ENCODE measurements at regions not wholly inside any gene's neighbourhood (a gene's known extent, or its start where the extent isn't known, plus 50 kb on each side); places are given as distances from the start of the nearest gene placed in this dataset.
A peak's percentile ranks its signal among the peaks of the same experiment; 100 is the strongest.

DNA sequence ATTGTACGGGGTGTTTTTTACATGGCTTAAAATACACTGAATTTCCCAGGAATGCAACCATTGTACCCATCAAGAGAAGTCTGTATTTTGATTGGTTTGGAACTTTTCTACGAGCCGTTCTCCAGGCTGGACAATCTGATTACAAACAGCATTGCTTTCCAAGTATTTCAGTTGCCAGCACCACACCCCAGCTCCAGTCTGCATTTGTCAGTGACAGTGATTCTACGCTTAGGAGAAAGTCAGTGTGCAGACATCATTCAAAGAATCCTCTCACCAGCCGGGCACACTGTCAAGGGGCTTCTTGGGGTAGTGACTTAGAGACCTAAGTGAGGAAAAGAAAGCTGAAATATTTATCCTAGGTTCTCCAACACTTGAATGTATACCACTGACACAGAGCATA lies 194.1 kb downstream of the ANAPC1 start:
- DNase-seq (ENCODE audit: low read depth) = no peak

DNA sequence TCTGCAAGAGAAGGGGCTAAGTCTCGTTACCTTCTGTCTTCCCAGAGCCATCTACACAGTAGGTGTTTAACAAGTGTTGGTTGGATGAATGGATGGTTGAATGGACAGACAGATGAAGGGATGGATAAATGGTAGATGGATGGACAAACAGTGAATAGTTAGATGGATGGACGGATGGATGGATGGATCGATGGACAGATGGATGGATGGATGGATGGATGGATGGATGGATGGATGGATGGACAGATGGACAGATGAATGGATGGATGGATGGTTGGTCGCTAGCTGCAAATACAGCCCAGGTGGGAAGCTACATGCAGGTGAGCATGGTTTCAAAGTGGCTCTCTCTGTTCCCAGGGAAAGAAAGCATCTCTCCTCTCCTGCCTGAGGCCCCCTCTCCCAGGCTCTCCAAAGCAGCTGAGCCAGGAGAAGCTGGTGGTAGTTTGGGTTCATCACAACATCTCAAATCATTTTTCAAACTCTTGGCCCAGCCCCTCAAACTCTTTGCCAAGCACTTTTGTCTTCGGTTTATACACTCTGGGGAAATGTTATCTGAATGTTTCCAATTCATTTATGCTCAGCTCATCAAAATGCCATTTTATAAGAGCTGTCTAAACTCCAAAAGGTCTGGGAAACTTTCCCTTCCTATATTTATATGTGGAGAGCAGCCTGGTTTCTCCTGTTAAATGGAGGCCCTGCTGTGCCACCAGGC lies 192.7 kb downstream of the ANAPC1 start:
- no peak for DNase-seq (ENCODE audit: low read depth)

DNA sequence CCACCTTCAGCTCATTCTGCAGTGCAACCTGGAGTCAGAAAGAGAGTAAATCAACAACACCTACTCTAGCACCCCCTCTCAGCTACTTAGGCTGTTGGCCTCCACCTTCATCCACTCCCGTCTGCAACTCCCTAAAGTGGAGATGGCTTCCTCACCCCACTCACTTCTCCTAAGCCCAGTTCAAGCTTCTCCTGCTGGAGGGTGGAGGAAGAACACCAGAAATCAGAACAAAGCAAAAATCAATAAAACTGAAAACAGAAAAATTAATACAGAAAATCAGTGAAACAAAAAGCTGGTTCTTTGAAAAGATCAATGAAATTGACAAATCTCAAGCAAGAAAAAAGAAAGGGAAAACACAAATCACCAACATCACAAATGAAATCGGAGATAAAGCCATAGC lies 191.7 kb downstream of the ANAPC1 start:
- DNase-seq (ENCODE audit: low read depth) = no peak

DNA sequence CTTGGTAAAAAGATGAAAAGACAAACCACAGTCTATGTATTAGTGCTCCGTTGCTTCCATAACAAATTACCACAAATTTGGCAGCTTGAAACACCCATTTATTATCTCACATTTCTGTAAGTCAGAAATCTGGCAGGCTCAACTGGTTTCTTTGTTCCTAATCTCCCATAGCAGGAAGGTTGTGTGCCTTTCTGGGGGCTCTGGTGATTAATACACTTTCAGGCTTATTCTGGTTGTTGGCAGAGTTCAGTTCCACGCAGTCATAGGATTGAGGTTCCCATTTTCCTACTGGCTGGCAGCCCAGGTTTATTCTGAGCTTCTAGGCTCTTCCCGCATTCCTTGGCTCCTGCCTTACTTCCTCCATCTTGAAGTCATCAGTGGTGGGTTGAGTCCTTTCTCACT lies 189.3 kb downstream of the ANAPC1 start:
- peak; percentile 91 for DNase-seq (ENCODE audit: low read depth)

DNA sequence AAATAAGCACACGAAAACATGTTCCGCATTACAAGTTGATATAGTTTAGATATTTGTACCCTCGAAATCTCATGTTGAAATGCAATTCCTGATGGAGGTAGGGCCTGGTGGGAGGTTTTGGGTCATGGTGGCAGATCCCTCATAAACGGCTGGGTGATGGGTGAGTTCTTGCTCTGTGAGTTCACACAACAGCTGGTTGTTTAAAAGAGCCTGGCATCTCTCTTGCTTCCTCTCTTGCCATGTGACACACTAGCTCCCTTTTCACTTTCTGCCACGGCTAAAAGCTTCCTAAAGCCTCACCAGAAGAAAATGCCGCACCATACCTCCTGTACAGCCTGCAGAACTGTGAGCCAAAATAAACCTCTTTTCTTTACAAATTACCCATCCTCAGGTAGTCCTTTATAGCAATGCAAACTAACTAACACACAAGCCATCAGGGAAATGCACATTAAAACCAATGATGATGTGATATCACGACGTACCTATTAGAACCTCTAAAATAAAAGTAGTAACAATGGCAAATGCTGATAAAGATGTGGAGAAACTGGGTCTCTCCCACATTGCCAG lies 188.5 kb downstream of the ANAPC1 start:
- DNase-seq (ENCODE audit: low read depth) = no peak

DNA sequence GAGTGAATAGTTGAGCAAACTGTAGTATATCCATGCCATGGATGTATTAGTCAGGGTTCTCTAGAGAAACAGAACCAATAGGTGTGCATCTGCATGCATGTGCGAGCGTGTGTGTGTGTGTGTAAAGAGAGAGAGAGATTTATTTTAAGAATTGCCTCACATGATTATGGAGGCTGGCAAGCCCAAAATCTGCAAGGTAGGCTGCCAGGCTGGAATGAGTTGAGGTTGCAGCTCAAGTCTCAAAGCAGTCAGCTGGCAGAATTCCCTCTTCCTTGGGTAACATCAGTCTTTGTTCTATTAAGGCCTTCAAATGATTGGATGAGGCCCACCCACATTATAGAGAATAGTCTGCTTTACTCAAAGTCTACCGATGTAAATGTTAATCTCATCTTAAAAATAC lies 187.8 kb downstream of the ANAPC1 start:
- DNase-seq (ENCODE audit: low read depth) = no peak

DNA sequence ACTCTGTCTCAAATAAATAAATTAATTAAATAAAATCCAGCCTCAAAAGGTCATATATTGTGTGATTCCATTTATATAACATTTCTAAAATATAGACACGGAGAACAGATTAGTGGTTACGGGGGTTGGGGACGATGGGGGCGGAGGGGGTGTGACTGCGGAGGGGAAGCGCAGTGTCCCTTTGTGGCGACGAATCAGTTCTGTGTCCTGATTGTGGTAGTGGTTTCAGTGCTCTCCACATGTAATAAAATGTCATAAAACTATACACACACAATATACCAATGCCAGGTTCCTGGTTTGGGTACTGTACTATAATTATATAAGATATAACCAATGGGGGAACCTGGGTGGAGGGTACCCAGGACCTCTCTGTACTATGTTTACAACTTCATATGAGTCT lies 186.4 kb downstream of the ANAPC1 start:
- no peak for DNase-seq (ENCODE audit: low read depth)

DNA sequence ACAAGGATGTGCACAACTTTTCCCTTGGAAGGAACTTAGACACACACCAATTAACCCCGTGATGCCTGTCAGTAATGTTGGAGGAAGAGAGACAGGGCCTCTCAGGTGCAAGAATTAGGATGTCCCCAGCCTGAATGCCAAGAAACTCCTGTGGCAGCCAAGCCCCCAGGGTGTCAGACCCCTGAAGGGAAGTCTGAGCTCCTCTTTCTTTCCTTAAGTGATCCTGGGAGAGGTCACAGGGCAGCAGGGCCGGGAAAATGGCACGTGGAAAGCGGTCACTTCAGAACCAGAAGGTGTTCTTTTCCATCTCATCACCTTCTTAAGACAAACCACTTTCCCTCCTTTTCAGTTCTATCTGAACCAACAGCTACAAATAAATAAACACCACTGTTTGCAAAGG lies 185.9 kb downstream of the ANAPC1 start:
- no peak for DNase-seq (ENCODE audit: low read depth)

DNA sequence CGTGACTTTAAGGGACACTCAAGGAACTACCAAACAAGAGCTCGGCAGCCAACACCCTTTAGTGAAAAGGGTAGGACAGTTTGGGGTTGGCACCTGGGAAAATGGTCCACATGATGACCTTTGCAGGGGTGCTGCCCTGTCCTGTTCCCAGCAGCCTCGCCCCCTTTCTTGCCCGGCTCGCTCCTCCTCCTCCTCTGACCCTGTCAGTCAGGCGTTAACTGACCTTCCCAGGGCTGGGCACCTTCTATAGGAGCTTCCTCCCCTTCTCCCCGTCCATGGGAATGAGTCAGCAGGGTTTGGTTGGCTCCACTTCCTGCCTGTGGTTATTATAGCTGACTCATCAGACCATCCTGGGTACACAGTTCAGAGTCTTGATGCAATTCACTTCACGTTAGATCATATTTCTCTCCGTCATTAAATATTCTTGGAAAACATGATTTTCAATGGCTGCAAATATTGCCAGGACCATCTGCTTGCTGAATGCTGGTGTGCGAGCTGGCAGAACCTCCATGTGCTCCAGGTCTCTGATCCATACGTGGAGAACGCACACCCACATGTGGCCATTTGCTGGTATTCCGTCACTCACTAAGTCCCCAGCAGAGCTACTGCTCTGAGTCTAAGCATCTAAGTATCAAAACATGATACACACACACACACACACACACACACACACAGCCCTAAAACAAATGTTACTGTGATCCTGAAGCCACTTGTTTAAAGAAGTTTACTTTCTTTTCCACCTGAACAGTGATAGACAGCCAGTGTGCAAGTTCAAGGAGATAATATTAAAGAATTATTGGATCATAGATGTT lies 185.0 kb downstream of the ANAPC1 start:
- peak; percentile 99 for DNase-seq (ENCODE audit: low read depth)

DNA sequence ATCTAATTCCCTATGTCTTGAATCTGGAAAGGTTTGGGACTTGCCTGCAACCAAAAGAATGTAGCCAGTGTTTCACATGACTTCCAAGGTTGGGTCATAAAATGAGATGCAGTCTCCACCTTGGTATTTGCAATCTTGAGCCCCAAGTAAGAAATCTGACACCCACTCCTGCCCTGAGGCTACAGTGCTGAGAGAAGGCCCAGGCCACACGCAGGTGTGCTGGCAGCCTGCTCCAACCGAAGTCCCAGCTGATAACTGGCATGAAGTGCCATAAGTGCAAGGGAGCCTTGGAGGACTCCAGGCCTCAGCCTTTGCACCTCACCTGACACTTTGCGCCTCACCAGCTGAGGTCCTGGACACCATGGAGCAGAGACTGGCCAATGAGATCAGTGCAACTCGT lies 182.7 kb downstream of the ANAPC1 start:
- peak; percentile 83 for DNase-seq (ENCODE audit: low read depth)

DNA sequence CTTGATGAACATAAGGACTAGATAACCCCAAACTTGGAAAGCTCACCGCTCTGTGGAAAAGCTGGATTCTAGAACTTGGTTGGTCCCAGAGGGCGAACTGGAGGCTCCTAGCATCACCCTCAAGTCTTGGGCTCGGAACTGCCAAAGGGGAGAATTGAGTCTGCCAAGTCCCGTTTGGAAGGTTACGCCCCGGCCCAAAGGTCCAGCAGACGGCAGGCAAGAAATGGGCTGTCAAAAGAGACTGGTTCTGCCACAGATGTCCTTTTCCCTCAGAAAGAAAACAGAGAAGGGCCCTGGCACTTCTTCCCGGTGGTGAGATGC lies 182.2 kb downstream of the ANAPC1 start:
- DNase-seq (ENCODE audit: low read depth) = no peak

DNA sequence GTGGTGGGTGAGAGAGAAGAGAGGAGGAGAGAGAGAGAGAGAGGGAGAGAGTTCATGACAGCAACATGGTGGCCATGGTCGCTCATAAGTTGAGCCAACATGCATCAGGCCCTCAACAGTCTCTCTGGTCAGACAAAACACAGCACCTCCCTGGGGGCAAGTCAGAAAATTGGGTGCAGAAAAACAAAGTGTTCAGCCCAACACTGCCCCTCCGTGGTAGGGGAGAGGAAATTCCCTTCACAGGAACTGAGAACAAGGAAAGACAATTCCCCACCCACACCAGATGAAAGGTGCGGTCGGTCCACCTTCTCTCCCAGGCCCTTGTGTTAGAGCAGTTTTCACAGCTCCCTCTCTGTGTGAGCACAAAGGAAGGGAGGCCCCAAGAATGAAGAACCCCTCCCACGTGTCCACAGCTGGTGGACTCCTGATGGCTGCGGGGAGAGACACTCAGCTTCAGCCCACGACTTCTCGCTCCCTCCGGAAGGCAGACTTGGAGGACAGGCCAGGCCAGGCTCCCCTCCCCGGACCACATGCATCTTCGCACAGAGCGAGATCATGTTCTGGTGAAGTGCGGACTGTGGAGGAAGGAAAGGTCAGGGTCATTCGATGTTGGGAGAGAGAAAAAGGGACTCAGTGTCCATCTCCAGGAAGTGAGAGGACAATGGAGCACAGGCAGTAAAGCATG lies 181.7 kb downstream of the ANAPC1 start:
- peak; percentile 55 for DNase-seq (ENCODE audit: low read depth)

DNA sequence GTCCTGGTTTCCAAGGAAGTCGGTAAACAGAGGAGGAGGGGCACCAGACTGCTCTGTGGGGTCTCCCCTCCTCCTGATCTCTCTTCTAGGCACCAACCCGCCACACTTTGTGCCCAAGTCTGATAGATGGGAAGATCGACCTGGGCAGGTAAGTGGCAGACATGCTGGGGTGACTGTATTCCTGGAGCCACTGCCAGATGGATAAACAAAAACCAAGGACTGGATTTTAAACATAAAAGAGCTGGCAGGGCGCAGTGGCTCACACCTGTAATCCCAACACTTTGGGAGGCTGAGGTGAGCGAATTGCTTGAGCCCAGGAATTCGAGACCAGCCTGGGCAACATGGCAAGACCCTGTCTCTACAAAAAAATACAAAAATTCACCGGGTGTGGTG lies 181.2 kb downstream of the ANAPC1 start:
- DNase-seq (ENCODE audit: low read depth) = no peak

DNA sequence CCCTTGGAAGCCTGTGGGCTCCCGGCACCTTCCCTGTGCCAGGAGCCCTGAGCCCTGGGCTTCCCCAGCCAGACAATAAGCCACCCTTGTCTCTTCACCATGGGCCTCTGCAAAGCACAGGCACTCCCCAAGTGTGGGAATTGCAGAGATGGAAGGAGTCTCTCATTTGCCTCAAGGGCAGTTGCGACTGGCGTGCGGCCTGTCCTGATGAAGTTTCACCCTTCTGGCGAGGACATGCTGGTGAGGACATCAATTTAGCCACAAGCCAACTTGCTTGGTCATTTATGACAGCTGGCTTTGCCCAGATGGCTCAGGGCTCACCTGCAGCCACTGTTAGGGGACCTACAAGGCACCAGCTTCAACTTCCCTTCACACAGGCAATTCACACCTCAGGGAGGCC lies 180.2 kb downstream of the ANAPC1 start:
- DNase-seq (ENCODE audit: low read depth) = peak; percentile 43

DNA sequence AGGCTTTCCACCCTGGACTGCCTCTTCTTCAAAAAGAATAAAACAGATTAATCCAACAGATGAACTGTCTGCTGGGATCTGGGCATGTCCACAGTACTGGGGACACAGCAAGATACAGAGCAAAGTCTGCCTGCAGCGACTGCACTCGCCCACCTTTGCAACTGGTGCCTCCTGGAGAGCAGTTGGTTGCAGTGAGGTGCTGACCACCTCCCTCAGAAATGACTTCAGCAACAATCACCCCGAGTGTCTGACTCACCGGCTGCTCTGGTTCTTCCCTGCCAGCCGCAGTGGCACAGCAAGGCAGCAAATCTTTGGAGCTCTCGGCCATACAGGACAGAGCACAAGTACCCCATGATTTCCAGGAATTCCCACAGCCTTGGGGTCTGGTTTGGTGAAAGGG lies 179.7 kb downstream of the ANAPC1 start:
- DNase-seq (ENCODE audit: low read depth) = peak; percentile 86

DNA sequence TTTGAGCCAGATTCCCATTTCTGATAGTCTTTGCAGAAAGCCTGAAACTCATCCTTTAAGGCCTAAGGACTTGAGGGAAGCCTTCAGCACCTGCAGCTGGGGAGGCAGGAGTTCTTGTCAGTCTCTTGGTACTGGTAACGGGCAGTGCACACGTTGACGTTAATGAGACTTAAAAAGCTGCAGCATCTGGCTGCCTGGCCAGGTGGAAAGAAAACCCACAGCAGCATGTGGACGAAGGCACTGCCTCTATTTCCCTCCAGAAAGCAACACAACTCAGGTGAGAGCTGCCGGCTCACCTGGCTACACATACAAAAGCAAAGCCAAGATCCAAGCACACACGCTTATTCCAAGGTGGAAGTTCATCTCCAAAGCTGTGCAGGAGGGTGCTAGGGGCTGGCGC lies 178.8 kb downstream of the ANAPC1 start:
- no peak for DNase-seq (ENCODE audit: low read depth)

DNA sequence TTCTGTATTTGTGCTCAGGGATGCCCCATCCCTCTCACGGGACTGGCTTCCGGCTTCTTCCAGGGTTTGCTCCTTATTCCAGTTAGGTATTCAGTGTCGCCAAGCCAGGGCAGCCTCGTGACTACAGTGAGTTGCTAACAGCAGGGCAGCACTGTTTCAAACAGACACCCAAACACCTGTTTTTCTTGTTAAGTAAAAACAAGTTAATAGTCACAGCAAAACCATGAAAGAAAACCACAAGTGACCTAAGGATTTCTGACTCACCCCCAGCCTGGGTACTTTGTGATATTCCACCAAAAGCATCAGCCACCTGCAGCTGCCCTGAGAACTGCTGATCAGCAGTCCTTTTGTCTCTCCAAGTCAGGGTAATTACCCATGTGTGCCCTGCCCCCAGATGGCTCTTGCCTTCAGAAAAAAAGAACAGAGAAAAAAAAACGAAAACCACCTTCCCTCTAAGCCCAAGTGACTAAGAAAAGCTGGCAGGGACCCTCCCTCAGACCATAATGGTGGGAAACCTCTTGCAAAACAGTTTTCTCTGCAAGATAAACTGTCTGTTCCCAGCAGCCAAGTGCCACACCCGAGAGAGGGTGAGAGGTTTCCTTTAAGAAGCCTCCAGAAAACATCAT lies 178.2 kb downstream of the ANAPC1 start:
- peak; percentile 98 for DNase-seq (ENCODE audit: low read depth)

DNA sequence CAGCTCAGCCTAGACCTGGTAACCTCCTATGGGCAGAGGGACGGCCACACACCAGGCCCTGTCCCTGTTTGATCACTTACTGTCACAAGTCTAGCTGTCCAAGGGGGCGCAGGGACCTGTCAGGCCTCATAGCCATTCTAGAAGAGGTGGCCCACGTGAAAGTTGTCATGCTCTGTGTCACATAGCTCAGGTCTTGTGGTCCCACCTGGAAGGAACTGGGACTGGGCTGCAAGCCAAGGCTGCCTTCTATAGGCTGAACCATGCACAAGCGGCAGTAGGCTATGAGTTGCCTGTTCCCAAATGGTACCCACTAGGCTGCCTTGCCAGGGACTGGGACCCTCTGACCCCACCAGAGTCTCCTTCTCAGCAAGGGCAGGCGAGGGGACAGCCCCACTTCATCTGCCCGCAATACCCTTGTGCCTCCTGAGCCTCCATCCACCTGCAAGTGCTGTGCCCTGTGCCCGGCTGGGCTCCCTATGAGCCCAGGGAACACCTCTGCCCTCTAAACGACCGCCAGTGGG lies 177.5 kb downstream of the ANAPC1 start:
- DNase-seq (ENCODE audit: low read depth) = no peak

DNA sequence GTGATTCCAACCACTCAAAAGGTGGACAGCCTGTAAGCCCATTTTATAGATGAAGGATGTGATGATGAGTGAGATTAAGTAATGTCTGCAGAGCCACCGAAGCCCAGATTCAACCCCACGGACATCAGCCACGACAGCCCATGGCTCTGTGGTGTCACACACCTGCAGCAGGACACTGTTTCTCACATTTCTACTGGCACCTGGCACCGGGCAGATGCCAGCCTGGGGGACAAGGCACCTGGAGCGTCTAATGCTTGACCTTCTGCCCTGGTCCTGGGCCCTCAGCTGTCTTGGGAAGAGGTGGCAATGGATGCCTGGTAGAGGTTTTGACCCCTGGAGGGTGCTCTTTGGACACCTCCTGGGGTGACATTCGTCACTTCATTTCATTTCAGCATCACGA lies 176.3 kb downstream of the ANAPC1 start:
- no peak for DNase-seq (ENCODE audit: low read depth)

DNA sequence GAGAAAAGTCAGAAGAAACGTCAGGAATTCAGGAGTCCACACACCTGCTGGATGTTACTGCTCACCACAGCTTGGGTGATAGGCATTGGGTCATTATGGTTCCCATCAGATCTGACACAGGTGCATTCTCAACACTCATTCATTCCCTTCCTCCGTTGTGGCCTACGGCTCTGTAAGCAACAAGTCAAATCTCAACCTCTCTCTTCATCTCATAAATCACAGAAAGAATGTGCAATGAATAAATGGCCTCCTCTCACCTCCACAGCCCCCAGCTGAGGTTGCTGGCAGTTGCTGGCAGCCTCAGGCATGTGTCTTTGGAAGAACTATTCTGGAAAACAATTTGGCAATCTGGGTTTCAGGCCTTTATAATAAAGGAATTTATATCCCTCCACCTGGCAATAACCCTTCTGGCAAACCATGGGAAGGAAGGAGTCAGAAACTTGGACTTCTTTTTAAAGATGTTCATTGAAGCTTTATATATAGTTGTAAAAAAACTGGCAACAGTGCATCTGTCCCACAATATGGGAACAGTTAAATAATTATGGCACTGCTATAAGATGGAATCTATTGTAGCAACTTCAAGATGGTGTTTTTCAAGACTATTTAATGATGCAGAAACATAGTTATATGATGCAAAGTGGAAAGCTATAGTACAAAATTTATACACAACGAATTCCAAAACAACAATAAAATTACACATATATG lies 175.4 kb downstream of the ANAPC1 start:
- DNase-seq (ENCODE audit: low read depth) = peak; percentile 70

DNA sequence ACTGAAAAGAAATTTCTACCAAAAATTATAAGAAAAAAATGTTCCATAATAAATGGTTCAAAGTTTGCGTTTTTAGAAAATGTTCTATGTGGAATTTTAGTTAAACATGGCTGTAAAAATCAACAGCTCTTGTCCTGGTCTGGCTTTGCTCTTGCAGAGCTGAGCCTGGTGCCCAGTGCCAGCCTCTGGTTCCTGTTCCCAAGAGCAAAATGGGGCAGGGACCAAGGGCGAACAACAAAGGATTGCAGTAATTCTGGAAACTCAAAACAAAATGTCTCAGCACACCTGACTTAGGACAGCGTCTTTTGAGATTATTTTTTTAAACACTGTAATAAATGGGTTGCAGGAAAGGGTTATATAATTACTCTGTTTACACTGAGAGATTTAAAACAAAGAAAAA lies 174.7 kb downstream of the ANAPC1 start:
- DNase-seq (ENCODE audit: low read depth) = no peak

All from M059J (cell line).